ENCODE measurements at regions not wholly inside any gene's neighbourhood (a gene's known extent, or its start where the extent isn't known, plus 50 kb on each side); places are given as distances from the start of the nearest gene placed in this dataset.

GRCh38 chr13:34437873-34438272 is 504.2 kb upstream of the NBEA start:
- no peak overlapping the region for H3K27ac ChIP-seq (replicated peaks; ENCODE audit: low read length)
- H2BK12ac ChIP-seq (ENCODE audit: low read length): no peak overlapping the region
- no peaks in the 10 kb centered on the region for H3K9me3 ChIP-seq (replicated peaks in 1 of 2; ENCODE audit: control insufficient read depth in 2 of 2, insufficient read depth in 1 of 2, low read depth in 1 of 2, low read length in 2 of 2)
- no peak overlapping the region for H2AK5ac ChIP-seq (ENCODE audit: low read depth, low read length)
- no peaks in the 10 kb centered on the region for H3K79me1 ChIP-seq (ENCODE audit: low read depth, low read length)
- no peak overlapping the region for H3K9ac ChIP-seq (ENCODE audit: low read depth, low read length, poor library complexity)
- no peak overlapping the region for H2BK15ac ChIP-seq (ENCODE audit: low read length)
- H2BK5ac ChIP-seq (ENCODE audit: low read length): no peak overlapping the region
- no peak overlapping the region for H2AFZ ChIP-seq (ENCODE audit: low read length)
- H4K8ac ChIP-seq (ENCODE audit: low read depth, low read length): no peak overlapping the region
- DNase-seq (ENCODE audit: low spot score): no peak
- no peak overlapping the region for H3K4me2 ChIP-seq (ENCODE audit: insufficient read depth, low read length, poor library complexity, severe bottlenecking)
- H3K4ac ChIP-seq (ENCODE audit: low read length): no peak overlapping the region
- H4K91ac ChIP-seq (ENCODE audit: low read depth, low read length, poor library complexity): no peak overlapping the region
- H3K27me3 ChIP-seq (ENCODE audit: control insufficient read depth in 3 of 3, insufficient read depth in 3 of 3, low read depth in 1 of 3, low read length in 3 of 3): no peaks in the 10 kb centered on the region
- peaks cover 0 to 1% of the 10 kb centered on the region in 2 donors for H3K4me1 ChIP-seq (ENCODE audit: control insufficient read depth in 2 of 2, insufficient read depth in 1 of 2, low read depth in 1 of 2, low read length in 2 of 2)
- no peak overlapping the region for H2BK120ac ChIP-seq (ENCODE audit: low read depth, low read length)
- H3K14ac ChIP-seq (ENCODE audit: low read length): no peak overlapping the region
- H3K36me3 ChIP-seq (replicated peaks in 1 of 2; ENCODE audit: control insufficient read depth in 2 of 2, insufficient read depth in 2 of 2, low read length in 2 of 2): no peaks in the 10 kb centered on the region
- no peak overlapping the region for H3K4me3 ChIP-seq (ENCODE audit: low read length in 2 of 2)
- no peak overlapping the region for H3K18ac ChIP-seq (ENCODE audit: low read length)
- H3K23ac ChIP-seq (ENCODE audit: low read depth, low read length, poor library complexity): no peak overlapping the region

GRCh38 chr13:34452831-34453230 is 489.2 kb upstream of the NBEA start:
- no peak overlapping the region for H2BK15ac ChIP-seq (ENCODE audit: low read length)
- H3K9me3 ChIP-seq (replicated peaks in 1 of 2; ENCODE audit: control insufficient read depth in 2 of 2, insufficient read depth in 1 of 2, low read depth in 1 of 2, low read length in 2 of 2): no peaks in the 10 kb centered on the region
- H3K36me3 ChIP-seq (replicated peaks in 1 of 2; ENCODE audit: control insufficient read depth in 2 of 2, insufficient read depth in 2 of 2, low read length in 2 of 2): no peaks in the 10 kb centered on the region
- H3K4me2 ChIP-seq (ENCODE audit: insufficient read depth, low read length, poor library complexity, severe bottlenecking): no peak overlapping the region
- no peak overlapping the region for H3K18ac ChIP-seq (ENCODE audit: low read length)
- no peaks in the 10 kb centered on the region for H3K27me3 ChIP-seq (ENCODE audit: control insufficient read depth in 3 of 3, insufficient read depth in 3 of 3, low read depth in 1 of 3, low read length in 3 of 3)
- no peak overlapping the region for H3K23ac ChIP-seq (ENCODE audit: low read depth, low read length, poor library complexity)
- H2AFZ ChIP-seq (ENCODE audit: low read length): no peak overlapping the region
- no peak overlapping the region for H3K27ac ChIP-seq (replicated peaks; ENCODE audit: low read length)
- H3K4me1 ChIP-seq (ENCODE audit: control insufficient read depth in 2 of 2, insufficient read depth in 1 of 2, low read depth in 1 of 2, low read length in 2 of 2): no peaks in the 10 kb centered on the region
- H3K14ac ChIP-seq (ENCODE audit: low read length): no peak overlapping the region
- DNase-seq (ENCODE audit: low spot score): no peak
- no peak overlapping the region for H2BK120ac ChIP-seq (ENCODE audit: low read depth, low read length)
- H3K4ac ChIP-seq (ENCODE audit: low read length): no peak overlapping the region
- H2AK5ac ChIP-seq (ENCODE audit: low read depth, low read length): no peak overlapping the region
- no peak overlapping the region for H2BK5ac ChIP-seq (ENCODE audit: low read length)
- no peak overlapping the region for H3K9ac ChIP-seq (ENCODE audit: low read depth, low read length, poor library complexity)
- H2BK12ac ChIP-seq (ENCODE audit: low read length): no peak overlapping the region
- H4K8ac ChIP-seq (ENCODE audit: low read depth, low read length): no peak overlapping the region
- H3K79me1 ChIP-seq (ENCODE audit: low read depth, low read length): no peaks in the 10 kb centered on the region
- no peak overlapping the region for H3K4me3 ChIP-seq (ENCODE audit: low read length in 2 of 2)
- no peak overlapping the region for H4K91ac ChIP-seq (ENCODE audit: low read depth, low read length, poor library complexity)

GRCh38 chr13:34458756-34459715 is 483.0 kb upstream of the NBEA start:
- Histone ChIP-seq H3K18ac (ENCODE audit: low read length) (no peak overlapping the region), H4K8ac (ENCODE audit: low read depth, low read length) (no peak overlapping the region), H2BK15ac (ENCODE audit: low read length) (no peak overlapping the region), H3K4me2 (ENCODE audit: insufficient read depth, low read length, poor library complexity, severe bottlenecking) (no peak overlapping the region), H3K4me1 (ENCODE audit: control insufficient read depth in 2 of 2, insufficient read depth in 1 of 2, low read depth in 1 of 2, low read length in 2 of 2) (no peaks in the 10 kb centered on the region), H4K91ac (ENCODE audit: low read depth, low read length, poor library complexity) (no peak overlapping the region), H3K4ac (ENCODE audit: low read length) (no peak overlapping the region), H3K27ac (replicated peaks; ENCODE audit: low read length) (no peak overlapping the region), H3K23ac (ENCODE audit: low read depth, low read length, poor library complexity) (no peak overlapping the region), H2AFZ (ENCODE audit: low read length) (no peak overlapping the region), H3K9ac (ENCODE audit: low read depth, low read length, poor library complexity) (no peak overlapping the region), H2BK12ac (ENCODE audit: low read length) (no peak overlapping the region), H2BK120ac (ENCODE audit: low read depth, low read length) (no peak overlapping the region), H2BK5ac (ENCODE audit: low read length) (no peak overlapping the region), H3K4me3 (ENCODE audit: low read length in 2 of 2) (no peak overlapping the region), H3K9me3 (replicated peaks in 1 of 2; ENCODE audit: control insufficient read depth in 2 of 2, insufficient read depth in 1 of 2, low read depth in 1 of 2, low read length in 2 of 2) (no peaks in the 10 kb centered on the region), H3K79me1 (ENCODE audit: low read depth, low read length) (no peaks in the 10 kb centered on the region), H3K36me3 (replicated peaks in 1 of 2; ENCODE audit: control insufficient read depth in 2 of 2, insufficient read depth in 2 of 2, low read length in 2 of 2) (no peaks in the 10 kb centered on the region), H3K27me3 (ENCODE audit: control insufficient read depth in 3 of 3, insufficient read depth in 3 of 3, low read depth in 1 of 3, low read length in 3 of 3) (no peaks in the 10 kb centered on the region), H3K14ac (ENCODE audit: low read length) (no peak overlapping the region), H2AK5ac (ENCODE audit: low read depth, low read length) (no peak overlapping the region)
- WGBS, 2 donors (ENCODE audit: extremely low coverage in 2 of 2, insufficient read length in 2 of 2, insufficient replicate concordance in 1 of 2): no CpG with 5 or more reads among the region's 4 CpGs
- DNase-seq (ENCODE audit: low spot score): no peak

GRCh38 chr13:34459856-34460255 is 482.2 kb upstream of the NBEA start:
- Histone ChIP-seq H3K27ac (replicated peaks; ENCODE audit: low read length) (no peak overlapping the region), H2BK15ac (ENCODE audit: low read length) (no peak overlapping the region), H3K23ac (ENCODE audit: low read depth, low read length, poor library complexity) (no peak overlapping the region), H2BK5ac (ENCODE audit: low read length) (no peak overlapping the region), H3K18ac (ENCODE audit: low read length) (no peak overlapping the region), H3K14ac (ENCODE audit: low read length) (no peak overlapping the region), H3K4me1 (ENCODE audit: control insufficient read depth in 2 of 2, insufficient read depth in 1 of 2, low read depth in 1 of 2, low read length in 2 of 2) (no peaks in the 10 kb centered on the region), H2BK12ac (ENCODE audit: low read length) (no peak overlapping the region), H3K4ac (ENCODE audit: low read length) (no peak overlapping the region), H2AK5ac (ENCODE audit: low read depth, low read length) (no peak overlapping the region), H3K4me2 (ENCODE audit: insufficient read depth, low read length, poor library complexity, severe bottlenecking) (no peak overlapping the region), H3K79me1 (ENCODE audit: low read depth, low read length) (no peaks in the 10 kb centered on the region), H3K36me3 (replicated peaks in 1 of 2; ENCODE audit: control insufficient read depth in 2 of 2, insufficient read depth in 2 of 2, low read length in 2 of 2) (no peaks in the 10 kb centered on the region), H3K4me3 (ENCODE audit: low read length in 2 of 2) (peak overlapping the region in 1 of 2 donors; percentile 5), H3K9me3 (replicated peaks in 1 of 2; ENCODE audit: control insufficient read depth in 2 of 2, insufficient read depth in 1 of 2, low read depth in 1 of 2, low read length in 2 of 2) (no peaks in the 10 kb centered on the region), H3K27me3 (ENCODE audit: control insufficient read depth in 3 of 3, insufficient read depth in 3 of 3, low read depth in 1 of 3, low read length in 3 of 3) (no peaks in the 10 kb centered on the region), H2AFZ (ENCODE audit: low read length) (no peak overlapping the region), H3K9ac (ENCODE audit: low read depth, low read length, poor library complexity) (no peak overlapping the region), H4K8ac (ENCODE audit: low read depth, low read length) (no peak overlapping the region), H2BK120ac (ENCODE audit: low read depth, low read length) (no peak overlapping the region), H4K91ac (ENCODE audit: low read depth, low read length, poor library complexity) (no peak overlapping the region)
- DNase-seq (ENCODE audit: low spot score): no peak
- no CpG with 5 or more reads among the region's 8 CpGs for WGBS, 2 donors (ENCODE audit: extremely low coverage in 2 of 2, insufficient read length in 2 of 2, insufficient replicate concordance in 1 of 2)

Data from neuronal stem cell (in vitro differentiated cells).